Endothelial cell of umbilical vein (primary cell): ENCODE measurements at regions not wholly inside any gene's neighbourhood (a gene's known extent, or its start where the extent isn't known, plus 50 kb on each side); places are given as distances from the start of the nearest gene placed in this dataset.

Experiments
- BruUV-seq: library from RNA; stranded (reverse); fragments of 400-500 nt; replicated peaks from 2 replicates; lab custom pipeline; 2021; lab: Mats Ljungman, UMichigan
- CTCF ChIA-PET: fragments of 300-600, 350-600 bp; sonication (Branson Sonifier 250); formaldehyde crosslinking; loops from one replicate; lab custom pipeline; 2021; ENCODE audit warnings: antibody characterized with exemption, inconsistent platforms; lab: Charles Lee
- POLR2A ChIA-PET: fragments of 300-600, 350-600 bp; sonication (Branson Sonifier 250); formaldehyde crosslinking; loops from one replicate; lab custom pipeline; 2021; ENCODE audit warnings: antibody characterized with exemption, inconsistent platforms; lab: Charles Lee
- DNase-seq: peaks from one replicate; pipeline ENCODE4 v3.0.0-alpha.2; 2011; ENCODE audit warnings: low read depth, low spot score
- FAIRE-seq: peaks from 2 replicates; lab custom pipeline; 2011; peaks lifted over from hg19 to GRCh38; lab: Jason Lieb, UNC
- H2AFZ ChIP-seq: 2 replicates; pipeline ENCODE4 v1.6.0; 2012; ENCODE audit warnings: low read depth, low read length, control low read depth, inconsistent platforms
- H3K27ac ChIP-seq: 2 replicates; pipeline ENCODE4 v1.5.1; 2011; ENCODE audit warnings: low read depth, mild to moderate bottlenecking, control low read depth, low read length, moderate library complexity; ENCODE audit not compliant: insufficient read depth
- H3K27me3 ChIP-seq, 2 experiments: 2 replicates each; pipeline versions ENCODE4 v1.6.0 to v1.6.1; 2011; ENCODE audit warnings: low read length in 2 of 2, mixed read lengths in 1 of 2; ENCODE audit not compliant: control insufficient read depth in 2 of 2, insufficient read depth in 2 of 2
- H3K36me3 ChIP-seq, 2 experiments: 2 replicates in 1 of 2; 3 replicates in 1 of 2; pipeline ENCODE4 v1.5.1; 2011; ENCODE audit warnings: low read length in 2 of 2, mild to moderate bottlenecking in 1 of 2, moderate library complexity in 1 of 2; ENCODE audit not compliant: control insufficient read depth in 2 of 2, insufficient read depth in 2 of 2; ENCODE audit errors: extremely low read depth in 1 of 2
- H3K4me1 ChIP-seq: 3 replicates; pipeline ENCODE4 v1.5.1; 2011; ENCODE audit warnings: mild to moderate bottlenecking, low read length; ENCODE audit not compliant: control insufficient read depth, insufficient read depth; ENCODE audit errors: extremely low read depth
- H3K4me2 ChIP-seq: 2 replicates; pipeline ENCODE4 v1.6.1; 2011; ENCODE audit warnings: low read length, control low read depth, mixed read lengths; ENCODE audit not compliant: insufficient read depth
- H3K4me3 ChIP-seq, 3 experiments: fragments of 200-600 bp in 1 of 3; sonication (generic), shearing (Covaris generic) in 1 of 3; replicated peaks in 1 of 3; 2 replicates each; pipeline ENCODE4 v1.5.1; 2011 to 2016; ENCODE audit warnings: control low read depth in 3 of 3, low read length in 3 of 3, mild to moderate bottlenecking in 2 of 3, inconsistent platforms in 1 of 3, low read depth in 1 of 3, moderate library complexity in 1 of 3; ENCODE audit not compliant: insufficient read depth in 1 of 3
- H3K79me2 ChIP-seq: 2 replicates; pipeline ENCODE4 v1.6.0; 2012; ENCODE audit warnings: low read length, inconsistent platforms; ENCODE audit not compliant: control insufficient read depth, insufficient read depth
- H3K9ac ChIP-seq: replicated peaks from 2 replicates; pipeline ENCODE3; 2011; ENCODE audit warnings: low read length, control low read depth; ENCODE audit not compliant: insufficient read depth; ENCODE audit errors: extremely low read depth
- H3K9me1 ChIP-seq: replicated peaks from 3 replicates; pipeline ENCODE4 v1.6.0; 2011; ENCODE audit warnings: mild to moderate bottlenecking, low read length; ENCODE audit not compliant: control insufficient read depth, insufficient read depth; ENCODE audit errors: extremely low read depth
- H3K9me3 ChIP-seq: replicated peaks from 2 replicates; pipeline ENCODE4 v1.5.1; 2012; ENCODE audit warnings: low read length, inconsistent platforms; ENCODE audit not compliant: control insufficient read depth, insufficient read depth
- H4K20me1 ChIP-seq: replicated peaks from 2 replicates; pipeline ENCODE3; 2011; ENCODE audit warnings: mild to moderate bottlenecking, low read length; ENCODE audit not compliant: control insufficient read depth, insufficient read depth; ENCODE audit errors: extremely low read depth
- CTCF ChIP-seq, 2 donors: IDR thresholded peaks; 1 replicate in 1 of 2; 2 replicates in 1 of 2; pipeline ENCODE4 v1.5.1; 2011; ENCODE audit warnings: low read length in 2 of 2, mild to moderate bottlenecking in 2 of 2, moderate library complexity in 2 of 2, control low read depth in 1 of 2, inconsistent platforms in 1 of 2, low read depth in 1 of 2; ENCODE audit not compliant: insufficient read depth in 1 of 2; ENCODE audit errors: extremely low read depth in 1 of 2
- EZH2 ChIP-seq: IDR thresholded peaks from 2 replicates; pipeline ENCODE4 v1.6.1; 2012; ENCODE audit warnings: borderline replicate concordance, low read depth, mild to moderate bottlenecking, moderate library complexity, low read length, inconsistent platforms; ENCODE audit not compliant: severe bottlenecking
- FOS ChIP-seq: IDR thresholded peaks from 2 replicates; pipeline ENCODE4 v1.6.1; 2011; ENCODE audit warnings: mild to moderate bottlenecking, low read length, moderate library complexity, borderline replicate concordance; ENCODE audit not compliant: insufficient read depth
- GATA2 ChIP-seq: IDR thresholded peaks from 2 replicates; pipeline ENCODE4 v1.7.0; 2011; ENCODE audit warnings: low read depth, mild to moderate bottlenecking, moderate library complexity, mixed read lengths, low read length; ENCODE audit not compliant: insufficient read length, insufficient read depth
- JUN ChIP-seq: IDR thresholded peaks from 2 replicates; pipeline ENCODE4 v1.6.1; 2011; ENCODE audit warnings: borderline replicate concordance, low read depth; ENCODE audit not compliant: insufficient read length, insufficient read depth
- MYC ChIP-seq: IDR thresholded peaks from one replicate; pipeline ENCODE4 v1.6.1; 2011; ENCODE audit warnings: mild to moderate bottlenecking, low read depth, low read length
- POLR2A ChIP-seq: IDR thresholded peaks from 2 replicates; pipeline ENCODE4 v1.6.1; 2012; ENCODE audit warnings: low read depth, mild to moderate bottlenecking, control low read depth, low read length
- POLR2AphosphoS5 ChIP-seq: IDR thresholded peaks from 2 replicates; pipeline ENCODE4 v1.6.1; 2012; ENCODE audit warnings: low read depth, mild to moderate bottlenecking, control low read depth, low read length, moderate library complexity; ENCODE audit not compliant: insufficient read depth
- dilution Hi-C: fragments of 300-500 bp; cut with MboI; formaldehyde crosslinking; loops from one replicate; pipeline ENCODE4 v1.15.0; 2019; ENCODE audit warnings: low sequenced_read_pairs; ENCODE audit not compliant: extremely low pct_ligation_motif_present
- intact Hi-C: fragments of 100-400 bp; cut with micrococcal nuclease; formaldehyde crosslinking; loops from one replicate; pipeline ENCODE4 v1.10.0; 2022
- TF ChIP-seq, protein P1 (sequence below): IDR thresholded peaks from 2 replicates; pipeline ENCODE4 v1.6.1; 2011; ENCODE audit not compliant: insufficient read depth, insufficient read length

DNA sequence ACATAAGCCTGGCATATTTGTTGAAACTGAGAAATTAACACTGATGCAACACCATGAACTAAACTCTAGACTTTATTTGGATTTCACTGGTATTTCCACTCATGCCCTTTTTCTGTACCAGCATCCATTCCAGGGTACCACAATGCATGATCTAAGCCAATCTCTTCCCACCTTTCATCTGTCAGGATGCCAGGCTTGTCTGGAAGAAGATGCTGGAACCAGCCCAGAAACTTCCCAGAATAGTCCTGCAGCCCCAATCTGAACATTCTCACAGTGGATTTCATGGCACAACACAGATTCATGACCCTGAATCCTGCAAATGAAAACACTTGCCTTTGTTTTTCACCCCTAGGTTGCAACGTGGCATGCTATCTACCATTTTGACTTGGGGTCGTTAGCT is 189.3 kb upstream of the LHX5 start:
- Histone ChIP-seq H3K4me1 (no peaks in the 10 kb centered on the region), H3K36me3 (no peaks in the 10 kb centered on the region), H3K27me3 (no peaks in the 10 kb centered on the region), H3K9me3 (no peaks in the 10 kb centered on the region), H3K79me2 (no peaks in the 10 kb centered on the region), H3K9ac (no peak overlapping the region), H3K9me1 (no peaks in the 10 kb centered on the region), H3K27ac (no peak overlapping the region), H4K20me1 (no peaks in the 10 kb centered on the region), H3K4me3 (no peak overlapping the region), H2AFZ (no peak overlapping the region), H3K4me2 (no peak overlapping the region)
- TF ChIP-seq GATA2, result no peak
- TF ChIP-seq, protein P1, sequence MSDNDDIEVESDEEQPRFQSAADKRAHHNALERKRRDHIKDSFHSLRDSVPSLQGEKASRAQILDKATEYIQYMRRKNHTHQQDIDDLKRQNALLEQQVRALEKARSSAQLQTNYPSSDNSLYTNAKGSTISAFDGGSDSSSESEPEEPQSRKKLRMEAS, result no peak
- no peak for TF ChIP-seq JUN
- TF ChIP-seq EZH2, result no peak
- TF ChIP-seq POLR2AphosphoS5, result no peak
- TF ChIP-seq FOS, result no peak
- FAIRE-seq, result no peak
- POLR2A ChIA-PET, result interaction anchor here (0.6 kb wide), 1 partner anchor 12 kb away, joined by 5 read pairs; no protein-coding TSS in a partner anchor
- CTCF ChIA-PET, result no interaction called here
- no TSS peak for BruUV-seq
- DNase-seq, result no peak
- dilution Hi-C loops (no loop called here), intact Hi-C loops (no loop called here)

DNA sequence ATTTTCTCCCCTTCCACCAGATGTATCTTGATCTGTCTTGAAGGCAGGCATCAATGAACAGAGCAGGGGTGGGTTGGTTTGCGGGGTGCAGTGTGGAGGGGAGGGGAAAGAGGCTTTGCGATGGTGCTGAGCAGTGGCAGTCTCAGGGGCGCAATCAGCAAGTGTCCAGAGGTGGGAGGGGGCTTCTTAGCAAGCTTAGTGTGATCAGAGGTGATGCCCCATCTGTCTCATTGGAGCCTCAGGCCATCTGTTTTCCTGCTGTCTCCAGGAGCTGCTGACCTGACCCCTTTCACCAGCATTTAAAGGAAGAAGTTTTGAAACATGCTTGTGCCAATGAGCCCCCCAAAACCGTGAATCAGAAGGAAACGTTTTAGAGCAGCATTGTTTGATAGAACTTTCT is 187.7 kb upstream of the LHX5 start:
- DNase-seq (no peak), FAIRE-seq (no peak)
- Histone ChIP-seq H3K4me3 (no peak overlapping the region), H3K4me2 (no peak overlapping the region), H3K9me1 (no peaks in the 10 kb centered on the region), H3K4me1 (no peaks in the 10 kb centered on the region), H2AFZ (no peak overlapping the region), H3K9ac (no peak overlapping the region), H3K79me2 (no peaks in the 10 kb centered on the region), H3K9me3 (no peaks in the 10 kb centered on the region), H3K36me3 (no peaks in the 10 kb centered on the region), H4K20me1 (no peaks in the 10 kb centered on the region), H3K27ac (no peak overlapping the region), H3K27me3 (no peaks in the 10 kb centered on the region)
- intact Hi-C loops, result no loop called here
- POLR2A ChIA-PET, result no interaction called here
- dilution Hi-C loops, result no loop called here
- BruUV-seq, result no TSS peak
- TF ChIP-seq FOS (no peak), MYC (no peak), JUN (no peak), POLR2A (no peak), EZH2 (no peak), POLR2AphosphoS5 (no peak), GATA2 (no peak), CTCF (IDR thresholded peaks at IDR 0.05; ENCODE audit: extremely low read depth in 1 of 2, insufficient read depth in 1 of 2, low read depth in 1 of 2, low read length in 2 of 2) (no peak)
- TF ChIP-seq, protein P1, result no peak
- CTCF ChIA-PET, result no interaction called here
